Stimulated activated CD4-positive, alpha-beta T cell treated with anti-CD3 and anti-CD28 coated beads, Interleukin-1b, Interleukin-23, amount 100 ng/mL, for 4 hours (primary cell): ENCODE measurements at regions not wholly inside any gene's neighbourhood (a gene's known extent, or its start where the extent isn't known, plus 50 kb on each side); places are given as distances from the start of the nearest gene placed in this dataset.
"Not testable (repeated sequence)": the region's sequence is repeated elsewhere in the genome, so short reads cannot be mapped to it uniquely, and the experiment has no call there.

Experiments used
- DNase-seq, 2 donors: peaks; one replicate each; pipeline ENCODE4 v3.0.0-alpha.2; 2020; ENCODE audit warnings: low read depth in 2 of 2

DNA sequence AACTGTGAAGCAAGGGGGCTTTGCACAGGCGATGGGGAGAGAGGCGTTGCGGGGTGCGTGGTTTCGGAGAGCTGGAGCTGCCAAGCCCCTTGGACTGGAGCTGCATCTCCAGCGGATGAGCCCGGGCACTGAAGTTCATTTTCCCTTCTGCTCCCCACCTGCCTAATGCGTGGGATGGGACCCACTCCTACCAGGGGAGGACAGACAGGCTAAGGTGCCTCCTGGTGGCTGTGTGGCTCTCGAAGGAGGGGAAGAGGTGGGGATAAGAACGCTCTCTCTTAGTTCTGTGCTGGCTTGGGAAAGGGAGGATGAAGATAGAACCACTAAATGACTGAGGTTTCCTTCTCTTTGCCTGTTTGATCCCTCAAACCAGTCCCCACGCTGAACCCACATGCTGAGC lies 177.6 kb upstream of the PITRM1 start:
- no peak for DNase-seq

- DNase-seq: no peak
These were observed 176.0 kb upstream of the PITRM1 start for GRCh38 chr10:3348564-3348963.

GRCh38 chr10:3347413-3348182 lies 175.0 kb upstream of the PITRM1 start:
- no peak for DNase-seq

DNA sequence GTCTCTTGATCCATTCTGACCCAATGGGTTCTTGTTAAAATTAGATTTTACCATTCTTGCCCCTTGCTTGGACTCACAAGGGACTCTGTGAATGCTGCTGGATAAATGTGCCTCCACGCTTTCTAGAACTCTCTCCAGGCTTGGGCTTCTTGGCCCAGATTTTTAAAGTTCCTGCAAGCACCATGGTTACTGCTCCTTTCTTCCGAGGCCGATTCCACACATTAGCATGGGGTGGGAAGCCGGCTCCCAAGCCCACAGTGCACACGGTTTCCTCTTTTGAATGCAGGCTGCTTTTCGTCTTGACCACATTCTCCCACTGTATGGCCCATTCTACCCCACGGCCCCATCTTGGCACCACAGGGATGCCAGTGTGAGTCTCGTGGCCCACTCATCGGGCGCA lies 174.3 kb upstream of the PITRM1 start:
- DNase-seq: no peak

GRCh38 chr10:3342771-3343170 lies 170.2 kb upstream of the PITRM1 start:
- DNase-seq: no peak

GRCh38 chr10:3340127-3340730 lies 167.6 kb upstream of the PITRM1 start:
- no peak for DNase-seq

DNA sequence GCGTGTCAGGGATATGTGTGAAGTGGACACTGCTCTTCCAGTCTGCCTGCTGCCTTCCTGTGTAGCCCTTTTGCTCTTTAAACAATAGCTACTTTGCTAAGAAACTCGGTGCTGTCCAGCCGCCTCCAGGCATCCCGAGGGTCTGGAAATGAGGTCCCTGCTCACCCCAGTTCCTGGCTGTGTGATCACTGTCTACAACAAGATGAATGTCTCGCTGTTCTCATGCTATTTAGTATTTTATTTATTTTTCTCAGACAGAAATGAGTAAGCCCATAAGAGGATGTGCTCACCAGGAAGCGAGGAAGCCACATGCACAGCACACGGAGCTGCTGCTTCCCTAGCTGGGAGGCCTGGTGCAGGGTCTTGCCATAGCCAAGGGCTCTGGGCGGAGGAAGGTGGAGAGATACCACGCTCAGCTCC lies 167.0 kb upstream of the PITRM1 start:
- no peak for DNase-seq

DNA sequence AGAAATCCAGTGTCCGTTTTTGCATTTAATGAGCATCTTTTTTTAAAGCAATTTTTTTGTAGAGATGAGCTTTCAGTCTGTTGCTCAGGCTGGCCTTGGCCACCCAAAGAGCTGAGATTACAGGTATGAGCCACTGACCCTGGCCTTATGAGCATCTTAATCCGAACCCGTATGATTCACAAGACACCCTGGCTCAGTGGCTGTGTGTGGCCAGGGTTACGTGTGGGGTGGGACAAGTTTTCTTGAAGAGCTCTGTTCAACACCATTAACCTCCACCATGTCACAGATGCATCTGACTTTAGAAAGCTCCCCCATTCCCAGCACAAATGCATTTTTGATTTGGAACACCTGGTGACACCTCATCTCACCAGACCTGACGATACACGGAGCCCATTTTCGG lies 166.5 kb upstream of the PITRM1 start:
- no peak for DNase-seq

DNA sequence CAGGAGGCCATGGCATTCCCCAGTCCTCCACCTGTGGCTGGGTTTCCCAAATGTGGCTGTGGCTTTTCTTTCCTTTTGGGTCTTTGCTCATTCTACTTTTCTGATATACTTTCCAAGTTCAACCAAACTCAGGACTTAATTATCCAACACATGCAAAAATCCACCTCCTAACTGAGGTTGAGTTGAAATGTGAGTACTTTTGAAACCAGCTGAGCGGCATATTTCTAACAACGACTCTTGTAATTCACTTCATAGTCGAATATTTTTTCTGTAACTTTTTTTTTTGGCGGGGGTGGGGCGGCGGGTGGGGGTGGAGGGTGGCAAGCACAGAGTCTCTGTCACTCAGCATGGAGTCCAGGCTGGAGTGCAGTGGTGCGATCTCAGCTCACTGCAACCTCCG lies 165.2 kb upstream of the PITRM1 start:
- no peak for DNase-seq

DNA sequence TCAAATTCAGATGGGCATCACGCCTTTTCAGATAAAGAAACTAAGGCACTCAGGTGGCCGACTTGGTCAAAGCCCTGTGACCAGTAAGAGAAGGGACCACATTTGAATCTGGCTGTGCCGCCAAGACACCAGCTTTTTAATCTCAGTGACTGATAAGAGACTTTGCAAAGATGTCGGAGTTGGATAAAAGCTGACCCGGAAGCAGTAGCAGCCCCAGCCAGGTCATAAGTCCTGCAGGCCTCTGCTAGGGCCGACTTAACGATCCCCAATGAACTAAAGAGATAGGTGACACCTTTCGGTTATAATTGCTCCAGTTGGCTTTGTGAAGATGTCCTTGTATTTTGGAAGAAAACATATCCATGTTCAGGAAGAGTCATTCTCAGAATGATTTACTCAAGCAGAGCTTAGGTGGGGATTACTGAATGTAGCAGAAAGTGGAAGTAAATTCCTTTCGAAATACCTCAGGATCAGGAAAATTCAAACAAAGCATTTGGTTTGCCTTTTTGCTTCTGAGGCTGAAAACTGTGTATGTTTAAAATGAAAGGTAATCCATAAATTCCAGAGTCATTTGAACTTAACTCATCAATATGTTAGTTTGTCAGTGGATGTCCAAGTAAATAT lies 164.2 kb upstream of the PITRM1 start:
- no peak for DNase-seq

GRCh38 chr10:3333426-3333825 lies 160.8 kb upstream of the PITRM1 start:
- no peak for DNase-seq

DNA sequence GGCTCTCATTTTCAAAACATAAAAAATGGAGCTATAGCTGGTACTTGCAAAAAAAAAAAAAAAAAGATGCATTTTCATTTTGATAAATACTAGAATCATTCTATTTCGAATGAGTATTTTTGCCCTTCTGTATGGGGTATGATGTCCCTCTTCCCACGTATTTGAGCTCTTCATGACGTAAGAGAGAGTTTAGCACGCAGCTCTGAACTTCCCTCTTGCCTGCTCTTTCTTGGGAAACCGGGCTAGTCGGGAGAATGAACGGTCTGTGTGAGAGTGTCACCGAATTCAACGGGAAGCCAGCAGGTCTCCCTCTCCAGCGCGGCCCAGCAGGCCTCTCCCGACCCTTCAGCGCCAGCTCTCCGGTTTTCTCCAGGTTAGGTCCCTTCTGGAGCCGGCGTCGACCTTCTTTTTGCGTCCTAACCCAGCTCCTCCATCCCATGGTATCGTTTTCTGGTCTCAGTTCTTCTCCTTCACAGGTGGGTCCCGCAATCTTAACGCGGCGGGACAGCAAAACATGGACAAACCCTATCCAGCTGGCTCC lies 159.2 kb upstream of the PITRM1 start:
- DNase-seq: no peak

DNA sequence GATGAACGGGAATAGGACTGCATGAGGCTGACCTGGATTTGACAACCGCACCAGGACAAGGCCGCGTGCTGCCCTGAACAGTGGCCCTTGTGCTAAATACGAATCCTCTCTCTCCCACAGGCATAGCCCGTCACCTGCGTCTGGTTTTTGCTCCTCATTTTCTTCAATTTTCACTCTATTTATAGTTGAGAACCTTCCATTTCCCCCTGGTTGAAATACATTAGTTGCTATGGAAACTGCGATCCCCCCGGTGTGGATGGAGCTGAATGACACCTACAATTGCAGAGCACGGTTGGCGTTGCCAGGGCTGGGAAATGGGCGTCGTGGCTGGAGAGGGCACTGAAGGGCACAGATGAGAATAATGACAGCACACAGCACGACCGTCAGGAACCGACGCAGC lies 158.6 kb upstream of the PITRM1 start:
- no peak for DNase-seq

GRCh38 chr10:3330663-3331062 lies 158.1 kb upstream of the PITRM1 start:
- DNase-seq: no peak

DNA sequence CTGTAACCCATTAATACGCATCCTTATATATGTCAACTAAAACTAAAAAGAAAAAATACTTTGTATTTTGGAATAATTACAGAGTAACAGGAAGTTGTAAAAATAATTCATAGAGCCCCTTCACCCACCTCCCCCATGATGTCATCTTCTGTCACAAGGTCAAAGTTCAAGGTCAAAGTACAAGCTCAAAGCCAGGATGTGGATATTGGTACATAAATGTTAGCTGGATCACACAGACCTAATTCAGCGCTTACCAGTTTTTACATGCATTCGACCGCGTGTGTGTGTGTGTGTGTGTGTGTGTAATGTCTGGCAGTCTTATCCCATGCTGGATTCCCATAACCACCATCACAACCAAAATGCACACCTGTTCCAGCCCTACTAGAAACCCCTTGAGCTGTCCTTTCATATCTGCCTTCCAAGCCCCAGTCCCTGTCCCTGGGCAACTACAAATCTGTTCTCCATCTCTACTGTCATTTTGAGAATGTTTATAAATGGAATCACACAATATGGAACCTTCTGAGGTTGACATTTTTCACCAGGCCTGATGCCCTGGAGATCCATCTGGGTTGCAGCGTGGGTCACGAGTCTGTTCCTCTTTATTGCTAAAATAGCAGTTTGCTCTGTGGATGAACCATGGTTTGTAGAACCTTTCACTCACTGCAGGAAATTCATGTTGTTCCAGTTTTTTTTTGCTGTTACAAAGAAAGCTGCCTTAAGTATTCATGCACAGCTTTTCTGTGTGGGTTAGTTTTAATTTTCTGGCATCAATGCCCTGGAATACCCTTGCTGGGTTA lies 153.6 kb upstream of the PITRM1 start:
- DNase-seq: no peak

- DNase-seq: no peak
These were observed 152.0 kb upstream of the PITRM1 start for GRCh38 chr10:3324612-3325038.

GRCh38 chr10:3323865-3324498 lies 151.4 kb upstream of the PITRM1 start:
- DNase-seq: no peak

- DNase-seq: no peak
These were observed 148.5 kb upstream of the PITRM1 start for GRCh38 chr10:3321123-3321522.

DNA sequence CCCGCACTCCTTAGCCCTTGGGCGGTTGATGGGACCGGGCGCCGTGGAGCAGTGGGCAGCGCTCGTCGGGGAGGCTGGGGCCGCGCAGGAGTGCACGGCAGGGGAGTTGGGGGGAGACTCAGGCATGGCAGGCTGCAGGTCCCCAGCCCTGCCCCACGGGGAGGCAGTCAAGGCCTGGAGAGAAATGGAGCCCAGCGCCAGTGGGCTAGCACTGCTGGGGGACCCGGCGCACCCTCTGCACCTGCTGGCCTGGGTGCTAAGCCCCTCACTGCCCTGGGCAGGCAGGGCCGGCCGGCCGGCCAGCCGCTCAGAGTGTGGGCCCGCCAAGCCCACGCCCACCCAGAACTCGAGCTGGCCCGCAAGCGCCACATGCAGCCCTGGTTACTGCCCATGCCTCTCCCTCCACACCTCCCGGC lies 147.2 kb upstream of the PITRM1 start:
- no peak for DNase-seq

GRCh38 chr10:3318480-3318807 lies 145.9 kb upstream of the PITRM1 start:
- DNase-seq: not testable (repeated sequence)
